Panc1 (cell line): ENCODE measurements at regions not wholly inside any gene's neighbourhood (a gene's known extent, or its start where the extent isn't known, plus 50 kb on each side); places are given as distances from the start of the nearest gene placed in this dataset.
"Not testable (repeated sequence)": the region's sequence is repeated elsewhere in the genome, so short reads cannot be mapped to it uniquely, and the experiment has no call there.

Source experiments
- ATAC-seq: fragments of 200-7000 bp; cut with Tn5 transposase; 2 replicates; pipeline ENCODE4 v1.9.1; 2020; ENCODE audit warnings: mild to moderate bottlenecking, moderate library complexity
- BruUV-seq: library from RNA; stranded (reverse); fragments of 400-500 nt; replicated peaks from 2 replicates; lab custom pipeline; 2021; lab: Mats Ljungman, UMichigan
- CTCF ChIA-PET: fragments of 300-600 bp; sonication (Branson Sonifier 250); formaldehyde crosslinking; loops from one replicate; lab custom pipeline; 2022; ENCODE audit warnings: antibody characterized with exemption; lab: Charles Lee
- POLR2A ChIA-PET: fragments of 300-600 bp; sonication (Branson Sonifier 250); formaldehyde crosslinking; loops from one replicate; lab custom pipeline; 2022; ENCODE audit warnings: antibody characterized with exemption; lab: Charles Lee
- DNase-seq: peaks from one replicate; pipeline ENCODE4 v3.0.0-alpha.2; 2010; ENCODE audit warnings: low read depth, low spot score
- H3K27ac ChIP-seq: 2 replicates; pipeline ENCODE4 v1.5.1; 2011; ENCODE audit warnings: mild to moderate bottlenecking, low read length, inconsistent platforms
- H3K27me3 ChIP-seq: fragments of 200-500 bp; sonication (Bioruptor generic); 2 replicates; pipeline ENCODE4 v1.6.0; 2014; ENCODE audit warnings: low read length, inconsistent platforms; ENCODE audit not compliant: control insufficient read depth, insufficient read depth
- H3K36me3 ChIP-seq: fragments of 200-500 bp; sonication (Bioruptor generic); 2 replicates; pipeline ENCODE4 v1.5.1; 2014; ENCODE audit warnings: inconsistent platforms, mild to moderate bottlenecking, low read length, moderate library complexity; ENCODE audit not compliant: control insufficient read depth, insufficient read depth
- H3K4me1 ChIP-seq: 2 replicates; pipeline ENCODE4 v1.5.1; 2011; ENCODE audit warnings: inconsistent platforms, mild to moderate bottlenecking, low read length, moderate library complexity; ENCODE audit not compliant: control insufficient read depth, insufficient read depth
- H3K4me3 ChIP-seq, 2 experiments: 2 replicates each; pipeline ENCODE4 v1.5.1; 2011 to 2012; ENCODE audit warnings: low read depth in 2 of 2, low read length in 2 of 2, mild to moderate bottlenecking in 2 of 2, inconsistent platforms in 1 of 2, moderate library complexity in 1 of 2
- H3K9me3 ChIP-seq: fragments of 200-500 bp; sonication (Bioruptor generic); 2 replicates; pipeline ENCODE4 v1.5.1; 2014; ENCODE audit warnings: low read depth, mild to moderate bottlenecking, inconsistent platforms, low read length, moderate library complexity; ENCODE audit not compliant: control insufficient read depth, insufficient read depth
- POLR2AphosphoS5 ChIP-seq: IDR thresholded peaks from 2 replicates; pipeline ENCODE4 v1.6.1; 2012; ENCODE audit warnings: mild to moderate bottlenecking, low read depth, low read length, moderate library complexity
- SIN3A ChIP-seq: IDR thresholded peaks from 2 replicates; pipeline ENCODE4 v1.6.1; 2012; ENCODE audit warnings: low read depth, mild to moderate bottlenecking, low read length, moderate library complexity, borderline replicate concordance; ENCODE audit not compliant: insufficient read depth
- TCF7L2 ChIP-seq: IDR thresholded peaks from 2 replicates; pipeline ENCODE4 v1.6.1; 2011; ENCODE audit warnings: mild to moderate bottlenecking, low read depth, low read length, inconsistent platforms
- in situ Hi-C: cut with HindIII; loops from 2 replicates; pipeline ENCODE4 v1.10.0; 2016; ENCODE audit warnings: low sequenced_read_pairs, low pct_unique_long_range_greater_than_20kb
- intact Hi-C: fragments of 100-400 bp; cut with micrococcal nuclease; formaldehyde crosslinking; loops from one replicate; pipeline ENCODE4 v1.10.0; 2022; ENCODE audit not compliant: unreplicated experiment
- TF ChIP-seq, protein P1 (sequence below), 2 experiments: IDR thresholded peaks; 2 replicates each; pipeline ENCODE4 v1.6.1; 2011 to 2012; ENCODE audit warnings: low read depth in 2 of 2, control low read depth in 1 of 2, low read length in 1 of 2, mild to moderate bottlenecking in 1 of 2, moderate library complexity in 1 of 2; ENCODE audit not compliant: insufficient read depth in 1 of 2
- TF ChIP-seq, protein P2 (sequence below): fragments of 450-650 bp; IDR thresholded peaks from 2 replicates; pipeline ENCODE4 v1.5.1; 2017; ENCODE audit warnings: mild to moderate bottlenecking

DNA sequence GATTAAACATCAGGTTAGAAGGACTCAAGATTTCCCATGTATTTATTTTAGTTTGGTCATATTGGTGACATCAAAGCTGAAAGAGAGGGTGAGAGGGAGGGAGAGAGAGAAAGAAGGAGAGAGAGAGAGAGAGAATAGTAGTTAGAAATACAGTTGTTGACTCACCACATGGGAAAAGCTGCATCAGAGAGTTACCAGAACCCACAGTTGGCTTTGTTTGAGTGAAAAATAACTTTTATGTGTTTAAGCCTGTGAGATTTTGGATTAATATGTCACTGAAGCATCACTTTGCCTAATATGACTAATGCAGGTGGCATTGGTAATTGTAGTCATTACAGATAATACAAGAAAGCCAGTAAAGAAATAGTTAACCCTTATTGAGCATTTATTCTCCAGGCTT, 303.9 kb downstream of the REEP3 start:
- ATAC-seq: no peak
- peaks cover 4% of the 10 kb centered on the region; the same call in 1 of the 2 replicates for H3K9me3 ChIP-seq

DNA sequence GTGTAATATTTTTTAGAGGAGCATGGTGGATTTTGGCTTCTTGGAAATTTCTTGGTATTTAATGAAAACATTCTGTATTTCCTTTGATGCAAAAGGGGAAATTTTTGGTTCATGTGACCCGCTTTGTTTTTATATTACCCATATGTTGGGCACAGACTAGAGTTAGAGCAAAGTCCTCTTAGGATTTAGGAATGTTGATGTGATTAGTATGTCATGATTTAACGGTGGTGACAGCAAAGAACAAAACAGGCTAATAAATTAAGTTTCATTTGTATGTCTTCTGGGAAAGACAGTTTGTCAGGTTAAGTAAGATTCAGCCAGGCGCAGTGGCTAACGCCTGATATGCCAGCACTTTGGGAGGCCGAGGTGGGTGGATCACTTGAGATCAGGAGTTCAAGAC, 304.6 kb downstream of the REEP3 start:
- peaks cover 4% of the 10 kb centered on the region; the same call in 1 of the 2 replicates for H3K27me3 ChIP-seq
- peaks cover 4% of the 10 kb centered on the region; the same call in 1 of the 2 replicates for H3K9me3 ChIP-seq
- H3K4me1 ChIP-seq: no peaks in the 10 kb centered on the region
- no TSS peak for BruUV-seq
- in situ Hi-C loops: no loop called here
- H3K27ac ChIP-seq: no peak overlapping the region
- DNase-seq: no peak
- CTCF ChIA-PET: no interaction called here
- TF ChIP-seq SIN3A: no peak
- ATAC-seq: no peak
- no peak overlapping the region for H3K4me3 ChIP-seq
- POLR2A ChIA-PET: no interaction called here
- H3K36me3 ChIP-seq: no peaks in the 10 kb centered on the region
- intact Hi-C loops: no loop called here

More for the DNA sequence above, 303.9 kb downstream of the REEP3 start:
- Histone ChIP-seq H3K27me3 (peaks cover 4% of the 10 kb centered on the region; the same call in 1 of the 2 replicates), H3K4me1 (no peaks in the 10 kb centered on the region), H3K27ac (no peak overlapping the region), H3K36me3 (no peaks in the 10 kb centered on the region), H3K4me3 (no peak overlapping the region)
- in situ Hi-C loops: no loop called here
- ChIA-PET CTCF (no interaction called here), POLR2A (no interaction called here)
- intact Hi-C loops: no loop called here
- TF ChIP-seq, protein P1, sequence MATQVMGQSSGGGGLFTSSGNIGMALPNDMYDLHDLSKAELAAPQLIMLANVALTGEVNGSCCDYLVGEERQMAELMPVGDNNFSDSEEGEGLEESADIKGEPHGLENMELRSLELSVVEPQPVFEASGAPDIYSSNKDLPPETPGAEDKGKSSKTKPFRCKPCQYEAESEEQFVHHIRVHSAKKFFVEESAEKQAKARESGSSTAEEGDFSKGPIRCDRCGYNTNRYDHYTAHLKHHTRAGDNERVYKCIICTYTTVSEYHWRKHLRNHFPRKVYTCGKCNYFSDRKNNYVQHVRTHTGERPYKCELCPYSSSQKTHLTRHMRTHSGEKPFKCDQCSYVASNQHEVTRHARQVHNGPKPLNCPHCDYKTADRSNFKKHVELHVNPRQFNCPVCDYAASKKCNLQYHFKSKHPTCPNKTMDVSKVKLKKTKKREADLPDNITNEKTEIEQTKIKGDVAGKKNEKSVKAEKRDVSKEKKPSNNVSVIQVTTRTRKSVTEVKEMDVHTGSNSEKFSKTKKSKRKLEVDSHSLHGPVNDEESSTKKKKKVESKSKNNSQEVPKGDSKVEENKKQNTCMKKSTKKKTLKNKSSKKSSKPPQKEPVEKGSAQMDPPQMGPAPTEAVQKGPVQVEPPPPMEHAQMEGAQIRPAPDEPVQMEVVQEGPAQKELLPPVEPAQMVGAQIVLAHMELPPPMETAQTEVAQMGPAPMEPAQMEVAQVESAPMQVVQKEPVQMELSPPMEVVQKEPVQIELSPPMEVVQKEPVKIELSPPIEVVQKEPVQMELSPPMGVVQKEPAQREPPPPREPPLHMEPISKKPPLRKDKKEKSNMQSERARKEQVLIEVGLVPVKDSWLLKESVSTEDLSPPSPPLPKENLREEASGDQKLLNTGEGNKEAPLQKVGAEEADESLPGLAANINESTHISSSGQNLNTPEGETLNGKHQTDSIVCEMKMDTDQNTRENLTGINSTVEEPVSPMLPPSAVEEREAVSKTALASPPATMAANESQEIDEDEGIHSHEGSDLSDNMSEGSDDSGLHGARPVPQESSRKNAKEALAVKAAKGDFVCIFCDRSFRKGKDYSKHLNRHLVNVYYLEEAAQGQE (IDR thresholded peaks at IDR 0.05; ENCODE audit: insufficient read depth in 1 of 2, low read depth in 2 of 2, low read length in 1 of 2): no peak
- TF ChIP-seq, protein P2, sequence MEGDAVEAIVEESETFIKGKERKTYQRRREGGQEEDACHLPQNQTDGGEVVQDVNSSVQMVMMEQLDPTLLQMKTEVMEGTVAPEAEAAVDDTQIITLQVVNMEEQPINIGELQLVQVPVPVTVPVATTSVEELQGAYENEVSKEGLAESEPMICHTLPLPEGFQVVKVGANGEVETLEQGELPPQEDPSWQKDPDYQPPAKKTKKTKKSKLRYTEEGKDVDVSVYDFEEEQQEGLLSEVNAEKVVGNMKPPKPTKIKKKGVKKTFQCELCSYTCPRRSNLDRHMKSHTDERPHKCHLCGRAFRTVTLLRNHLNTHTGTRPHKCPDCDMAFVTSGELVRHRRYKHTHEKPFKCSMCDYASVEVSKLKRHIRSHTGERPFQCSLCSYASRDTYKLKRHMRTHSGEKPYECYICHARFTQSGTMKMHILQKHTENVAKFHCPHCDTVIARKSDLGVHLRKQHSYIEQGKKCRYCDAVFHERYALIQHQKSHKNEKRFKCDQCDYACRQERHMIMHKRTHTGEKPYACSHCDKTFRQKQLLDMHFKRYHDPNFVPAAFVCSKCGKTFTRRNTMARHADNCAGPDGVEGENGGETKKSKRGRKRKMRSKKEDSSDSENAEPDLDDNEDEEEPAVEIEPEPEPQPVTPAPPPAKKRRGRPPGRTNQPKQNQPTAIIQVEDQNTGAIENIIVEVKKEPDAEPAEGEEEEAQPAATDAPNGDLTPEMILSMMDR: no peak
- no peak for TF ChIP-seq SIN3A
- no peak for TF ChIP-seq TCF7L2
- no peak for TF ChIP-seq POLR2AphosphoS5
- DNase-seq: no peak
- no TSS peak for BruUV-seq

DNA sequence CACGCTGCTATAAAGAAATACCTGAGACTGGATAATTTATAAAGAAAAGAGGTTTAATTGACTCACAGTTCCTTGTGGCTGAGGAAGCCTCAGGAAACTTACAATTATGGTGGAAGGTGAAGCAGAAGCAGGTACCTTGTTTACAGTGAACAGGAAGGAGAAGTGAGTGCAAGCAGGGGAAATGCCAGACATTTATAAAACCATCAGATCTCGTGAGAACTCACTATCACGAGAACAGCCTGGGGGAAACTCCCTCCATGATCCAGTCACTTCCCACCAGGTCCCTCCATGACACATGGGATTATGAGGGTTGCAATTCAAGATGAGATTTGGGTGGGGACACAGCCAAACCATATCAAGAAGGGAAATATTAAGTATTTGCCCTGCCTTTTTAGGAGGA, 305.8 kb downstream of the REEP3 start:
- H3K36me3 ChIP-seq, intact Hi-C loops, H3K4me1 ChIP-seq, ATAC-seq, H3K9me3 ChIP-seq, BruUV-seq, H3K27ac ChIP-seq, POLR2A ChIA-PET, H3K4me3 ChIP-seq, CTCF ChIA-PET, H3K27me3 ChIP-seq, DNase-seq, in situ Hi-C loops: not testable (repeated sequence)
